H9 (cell line): ENCODE measurements at regions not wholly inside any gene's neighbourhood (a gene's known extent, or its start where the extent isn't known, plus 50 kb on each side); places are given as distances from the start of the nearest gene placed in this dataset.

Experiments used
- DNase-seq: peaks from one replicate; pipeline ENCODE4 v3.0.0-alpha.2; 2017
- H2AFZ ChIP-seq: one replicate; pipeline ENCODE4 v1.6.1; 2013; ENCODE audit warnings: mild to moderate bottlenecking, low read length, control low read depth, moderate library complexity
- H2AK5ac ChIP-seq: 2 replicates; pipeline ENCODE4 v1.6.1; 2013; ENCODE audit warnings: low read length, control low read depth, mixed read lengths; ENCODE audit not compliant: insufficient read length
- H2BK120ac ChIP-seq: one replicate; pipeline ENCODE4 v1.6.1; 2013; ENCODE audit warnings: low read depth, mild to moderate bottlenecking, low read length, control low read depth, inconsistent platforms; ENCODE audit not compliant: poor library complexity, severe bottlenecking
- H2BK12ac ChIP-seq: 2 replicates; pipeline ENCODE4 v1.6.1; 2013; ENCODE audit warnings: low read length, control low read depth, mixed read lengths, low read depth; ENCODE audit not compliant: insufficient read length
- H2BK15ac ChIP-seq: 2 replicates; pipeline ENCODE4 v1.6.1; 2013; ENCODE audit warnings: low read depth, low read length, control low read depth
- H2BK20ac ChIP-seq: one replicate; pipeline ENCODE4 v1.6.1; 2013; ENCODE audit warnings: low read depth, mild to moderate bottlenecking, low read length, control low read depth, inconsistent platforms; ENCODE audit not compliant: poor library complexity, severe bottlenecking
- H2BK5ac ChIP-seq: 2 replicates; pipeline ENCODE4 v1.6.1; 2013; ENCODE audit warnings: low read length, control low read depth, mixed read lengths; ENCODE audit not compliant: insufficient read length
- H3K14ac ChIP-seq: 2 replicates; pipeline ENCODE4 v1.6.1; 2013; ENCODE audit warnings: low read length, control low read depth; ENCODE audit not compliant: insufficient read depth
- H3K18ac ChIP-seq: 2 replicates; pipeline ENCODE4 v1.6.1; 2013; ENCODE audit warnings: low read depth, mild to moderate bottlenecking, mixed read lengths, low read length, control low read depth; ENCODE audit not compliant: insufficient read length
- H3K23ac ChIP-seq: 2 replicates; pipeline ENCODE4 v1.6.1; 2013; ENCODE audit warnings: low read length, control low read depth, mixed read lengths, low read depth; ENCODE audit not compliant: insufficient read length
- H3K23me2 ChIP-seq: 2 replicates; pipeline ENCODE4 v1.6.1; 2013; ENCODE audit warnings: low read depth, mild to moderate bottlenecking, mixed read lengths, low read length, control low read depth; ENCODE audit not compliant: insufficient read length, poor library complexity, severe bottlenecking
- H3K27ac ChIP-seq: 2 replicates; pipeline ENCODE4 v1.5.1; 2013; ENCODE audit warnings: low read length, control low read depth, mixed read lengths, low read depth; ENCODE audit not compliant: insufficient read length
- H3K27me3 ChIP-seq: 2 replicates; pipeline ENCODE4 v1.6.1; 2013; ENCODE audit warnings: low read length, control low read depth, inconsistent platforms; ENCODE audit not compliant: insufficient read depth
- H3K4ac ChIP-seq: 2 replicates; pipeline ENCODE4 v1.6.1; 2013; ENCODE audit warnings: low read depth, mild to moderate bottlenecking, control low read depth, inconsistent platforms, low read length, moderate library complexity
- H3K4me1 ChIP-seq: 2 replicates; pipeline ENCODE4 v1.6.1; 2013; ENCODE audit warnings: low read length, control low read depth, inconsistent platforms; ENCODE audit not compliant: insufficient read depth
- H3K4me2 ChIP-seq: 2 replicates; pipeline ENCODE4 v1.6.1; 2013; ENCODE audit warnings: low read length, control low read depth, mixed read lengths; ENCODE audit not compliant: insufficient read length, insufficient read depth
- H3K56ac ChIP-seq: 2 replicates; pipeline ENCODE4 v1.6.1; 2013; ENCODE audit warnings: low read depth, mild to moderate bottlenecking, mixed read lengths, low read length, control low read depth; ENCODE audit not compliant: insufficient read length
- H3K79me1 ChIP-seq: 2 replicates; pipeline ENCODE4 v1.6.1; 2013; ENCODE audit warnings: low read depth, mild to moderate bottlenecking, moderate library complexity, low read length, control low read depth, inconsistent platforms; ENCODE audit not compliant: insufficient read depth, poor library complexity, severe bottlenecking
- H3K79me2 ChIP-seq: 2 replicates; pipeline ENCODE4 v1.6.1; 2013; ENCODE audit warnings: low read length, control low read depth, inconsistent platforms; ENCODE audit not compliant: insufficient read depth
- H3K9ac ChIP-seq: 2 replicates; pipeline ENCODE4 v1.6.1; 2013; ENCODE audit warnings: low read length, control low read depth, mixed read lengths; ENCODE audit not compliant: insufficient read length; ENCODE audit errors: extremely low read depth
- H3K9me3 ChIP-seq: one replicate; pipeline ENCODE4 v1.6.1; 2013; ENCODE audit warnings: low read depth, low read length, inconsistent platforms; ENCODE audit not compliant: control insufficient read depth
- H3T11ph ChIP-seq: one replicate; pipeline ENCODE4 v1.6.1; 2013; ENCODE audit warnings: mild to moderate bottlenecking, low read length, control low read depth, inconsistent platforms
- H4K20me1 ChIP-seq: one replicate; pipeline ENCODE4 v1.6.1; 2013; ENCODE audit not compliant: control insufficient read depth, insufficient read length, insufficient read depth
- H4K5ac ChIP-seq: 2 replicates; pipeline ENCODE4 v1.6.1; 2013; ENCODE audit warnings: low read depth, mild to moderate bottlenecking, mixed read lengths, low read length, control low read depth; ENCODE audit not compliant: insufficient read length
- H4K8ac ChIP-seq: replicated peaks from 2 replicates; pipeline ENCODE4 v1.6.1; 2013; ENCODE audit warnings: low read length, control low read depth, mixed read lengths, low read depth; ENCODE audit not compliant: insufficient read length
- H4K91ac ChIP-seq: 2 replicates; pipeline ENCODE4 v1.6.1; 2013; ENCODE audit warnings: low read depth, mild to moderate bottlenecking, moderate library complexity, mixed read lengths, low read length, control low read depth; ENCODE audit not compliant: insufficient read length
- H3K27ac Mint-ChIP-seq, 3 experiments: 2 replicates in 2 of 3; 3 replicates in 1 of 3; pipeline ENCODE4 v1.8.0; 2020 to 2021; ENCODE audit warnings: mixed read lengths in 3 of 3, mild to moderate bottlenecking in 1 of 3, moderate library complexity in 1 of 3
- H3K27me3 Mint-ChIP-seq: 2 replicates; pipeline ENCODE4 v1.8.0; 2021; ENCODE audit warnings: low read depth, mild to moderate bottlenecking, moderate library complexity, mixed read lengths
- H3K36me3 Mint-ChIP-seq, 3 experiments: 2 replicates in 2 of 3; 3 replicates in 1 of 3; pipeline ENCODE4 v1.8.0; 2020 to 2021; ENCODE audit warnings: low read depth in 3 of 3, mixed read lengths in 3 of 3; ENCODE audit not compliant: insufficient read depth in 1 of 3
- H3K4me1 Mint-ChIP-seq, 2 experiments: 2 replicates each; pipeline ENCODE4 v1.8.0; 2020; ENCODE audit warnings: mixed read lengths in 2 of 2
- H3K4me3 Mint-ChIP-seq, 2 experiments: 2 replicates in 1 of 2; 3 replicates in 1 of 2; pipeline ENCODE4 v1.8.0; 2020 to 2021; ENCODE audit warnings: mild to moderate bottlenecking in 2 of 2, mixed read lengths in 2 of 2, moderate library complexity in 1 of 2
- H3K9me3 Mint-ChIP-seq, 2 experiments: 2 replicates in 1 of 2; 3 replicates in 1 of 2; pipeline ENCODE4 v1.8.0; 2020; ENCODE audit warnings: mild to moderate bottlenecking in 2 of 2, mixed read lengths in 2 of 2, moderate library complexity in 1 of 2
- TF ChIP-seq, protein P1 (sequence below): fragments of 200-600 bp; sonication (generic); conservative IDR thresholded peaks from 3 replicates; pipeline ENCODE4 v1.8.0; 2021; ENCODE audit warnings: antibody characterized with exemption, mild to moderate bottlenecking

DNA sequence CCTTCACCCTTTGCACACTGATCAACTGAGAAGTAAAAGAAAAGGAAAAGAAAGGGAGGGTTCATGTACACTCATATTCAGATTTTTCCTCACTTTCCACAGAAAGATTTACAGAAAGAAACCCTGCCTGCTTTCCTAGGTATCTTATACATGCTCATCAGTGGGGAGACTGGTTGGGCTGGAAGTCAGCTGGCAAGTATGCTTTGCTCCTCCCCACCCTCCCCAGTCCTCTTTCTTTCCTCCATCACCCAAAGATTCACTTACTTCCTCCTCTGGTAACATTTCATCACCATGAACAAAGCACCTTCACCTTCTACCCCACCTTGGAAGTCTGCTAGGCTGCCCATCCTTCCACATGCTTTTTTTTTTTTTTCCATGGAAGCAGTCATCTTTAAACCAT is 153.2 kb upstream of the NRBF2 start:
- Histone ChIP-seq H3K9me3 (peaks cover 8% of the 10 kb centered on the region), H2AFZ (no peak overlapping the region), H4K5ac (no peak overlapping the region), H2BK5ac (no peak overlapping the region), H4K91ac (no peak overlapping the region), H3T11ph (no peak overlapping the region), H3K79me2 (no peaks in the 10 kb centered on the region), H3K27me3 (no peaks in the 10 kb centered on the region), H3K4ac (no peak overlapping the region), H3K79me1 (no peaks in the 10 kb centered on the region), H3K4me1 (no peaks in the 10 kb centered on the region), H3K14ac (no peak overlapping the region), H3K4me2 (no peak overlapping the region), H2AK5ac (no peak overlapping the region), H4K20me1 (no peaks in the 10 kb centered on the region), H3K9ac (no peak overlapping the region), H2BK20ac (no peak overlapping the region), H3K23me2 (no peaks in the 10 kb centered on the region), H2BK120ac (no peak overlapping the region), H3K27ac (no peak overlapping the region), H3K56ac (no peak overlapping the region), H2BK15ac (no peak overlapping the region), H3K23ac (no peak overlapping the region), H4K8ac (no peak overlapping the region), H2BK12ac (no peak overlapping the region), H3K18ac (no peak overlapping the region)
- Mint-ChIP-seq H3K4me1 (peaks cover 11 to 23% of the 10 kb centered on the region in 2 experiments), H3K4me3 (no peak overlapping the region), H3K27me3 (no peaks in the 10 kb centered on the region), H3K27ac (no peak overlapping the region), H3K9me3 (peaks cover 10 to 15% of the 10 kb centered on the region in 2 experiments), H3K36me3 (peaks cover 6 to 12% (median 6%) of the 10 kb centered on the region in 3 experiments)
- DNase-seq, result no peak
- TF ChIP-seq, protein P1, sequence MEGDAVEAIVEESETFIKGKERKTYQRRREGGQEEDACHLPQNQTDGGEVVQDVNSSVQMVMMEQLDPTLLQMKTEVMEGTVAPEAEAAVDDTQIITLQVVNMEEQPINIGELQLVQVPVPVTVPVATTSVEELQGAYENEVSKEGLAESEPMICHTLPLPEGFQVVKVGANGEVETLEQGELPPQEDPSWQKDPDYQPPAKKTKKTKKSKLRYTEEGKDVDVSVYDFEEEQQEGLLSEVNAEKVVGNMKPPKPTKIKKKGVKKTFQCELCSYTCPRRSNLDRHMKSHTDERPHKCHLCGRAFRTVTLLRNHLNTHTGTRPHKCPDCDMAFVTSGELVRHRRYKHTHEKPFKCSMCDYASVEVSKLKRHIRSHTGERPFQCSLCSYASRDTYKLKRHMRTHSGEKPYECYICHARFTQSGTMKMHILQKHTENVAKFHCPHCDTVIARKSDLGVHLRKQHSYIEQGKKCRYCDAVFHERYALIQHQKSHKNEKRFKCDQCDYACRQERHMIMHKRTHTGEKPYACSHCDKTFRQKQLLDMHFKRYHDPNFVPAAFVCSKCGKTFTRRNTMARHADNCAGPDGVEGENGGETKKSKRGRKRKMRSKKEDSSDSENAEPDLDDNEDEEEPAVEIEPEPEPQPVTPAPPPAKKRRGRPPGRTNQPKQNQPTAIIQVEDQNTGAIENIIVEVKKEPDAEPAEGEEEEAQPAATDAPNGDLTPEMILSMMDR, result no peak
